HG02763 (cell line): ENCODE measurements at regions not wholly inside any gene's neighbourhood (a gene's known extent, or its start where the extent isn't known, plus 50 kb on each side); places are given as distances from the start of the nearest gene placed in this dataset.
"Not testable (repeated sequence)": the region's sequence is repeated elsewhere in the genome, so short reads cannot be mapped to it uniquely, and the experiment has no call there.

Experiments used
- ATAC-seq: cut with Tn5 transposase; IDR thresholded peaks from one replicate; pipeline ENCODE4 v1.9.1; 2021; ENCODE audit warnings: mild to moderate bottlenecking, moderate library complexity; ENCODE audit not compliant: unreplicated experiment

DNA sequence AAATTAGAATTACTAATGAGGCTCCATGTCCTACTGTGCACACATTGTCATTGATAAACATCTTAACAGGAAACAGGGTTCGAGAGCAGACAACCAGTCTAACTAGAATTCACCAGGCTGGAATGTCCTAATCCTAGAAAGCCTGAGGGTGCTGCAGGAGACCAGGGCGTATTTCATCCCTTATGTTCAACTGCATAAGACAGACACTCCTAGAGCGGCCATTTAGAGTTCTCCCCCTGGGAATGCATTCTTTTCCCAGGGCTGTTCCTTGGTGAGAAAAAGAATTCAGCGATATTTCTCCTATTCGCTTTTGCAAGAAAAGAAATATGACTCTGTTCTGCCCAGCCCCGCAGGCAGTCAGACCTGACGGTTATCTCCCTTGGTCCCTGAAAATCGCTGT, 486.0 kb downstream of the REEP3 start:
- no peak for ATAC-seq

DNA sequence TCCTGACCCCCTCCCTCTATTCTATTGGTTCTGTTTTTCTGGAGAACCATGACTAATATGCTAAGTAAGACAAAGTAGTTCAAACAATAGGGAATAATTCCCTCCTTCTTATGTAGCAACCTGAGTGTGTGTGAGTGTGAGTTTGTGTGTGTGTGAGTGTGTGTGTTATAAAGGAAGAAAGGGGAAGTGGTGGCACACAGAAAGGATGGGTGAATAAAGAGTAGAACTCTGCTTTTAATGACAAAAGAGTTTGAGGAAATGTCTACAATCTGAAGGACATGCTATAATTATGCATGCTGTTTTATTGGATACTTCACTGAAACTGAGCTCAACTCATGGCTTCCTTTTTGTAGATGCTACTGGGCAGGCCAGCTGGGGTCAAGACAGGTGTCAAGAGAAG, 489.5 kb downstream of the REEP3 start:
- ATAC-seq = no peak

DNA sequence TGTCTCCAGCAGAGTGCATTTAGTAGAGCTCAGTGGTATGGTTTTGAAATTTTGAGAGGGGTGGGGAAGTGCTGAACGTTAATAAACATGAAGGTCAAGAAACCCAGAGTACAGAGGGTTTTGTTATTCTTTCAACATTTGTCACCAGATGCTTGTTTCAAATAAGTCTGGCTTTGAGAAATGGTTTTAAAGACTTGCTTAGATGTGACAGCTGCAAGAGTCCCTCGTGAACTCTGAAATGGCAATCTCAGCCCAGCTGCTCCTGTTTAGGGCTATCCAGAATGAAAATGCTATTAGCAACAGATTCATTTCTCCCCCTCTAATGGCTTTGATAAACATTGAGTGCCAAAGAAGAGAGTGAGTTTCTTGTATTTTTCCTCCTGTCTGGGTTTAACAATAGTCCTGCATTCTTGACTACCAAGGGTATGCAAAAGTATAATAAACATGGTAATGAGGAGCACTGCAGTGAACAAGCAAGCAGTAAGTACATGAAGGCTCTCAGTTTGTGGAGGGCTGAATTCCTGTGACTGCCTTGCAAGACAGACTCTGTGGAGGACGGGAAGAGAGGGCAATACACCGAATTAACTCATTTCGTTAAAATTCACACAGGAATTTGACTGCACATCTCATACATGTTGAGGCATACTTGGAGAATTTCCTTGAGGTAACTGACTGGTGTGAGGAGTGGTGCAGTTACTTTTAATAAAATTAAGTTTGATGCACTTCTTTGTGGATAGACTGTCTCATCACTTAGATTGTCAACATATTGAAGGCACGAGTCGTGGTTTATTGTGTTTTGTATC, 490.9 kb downstream of the REEP3 start:
- ATAC-seq = no peak

DNA sequence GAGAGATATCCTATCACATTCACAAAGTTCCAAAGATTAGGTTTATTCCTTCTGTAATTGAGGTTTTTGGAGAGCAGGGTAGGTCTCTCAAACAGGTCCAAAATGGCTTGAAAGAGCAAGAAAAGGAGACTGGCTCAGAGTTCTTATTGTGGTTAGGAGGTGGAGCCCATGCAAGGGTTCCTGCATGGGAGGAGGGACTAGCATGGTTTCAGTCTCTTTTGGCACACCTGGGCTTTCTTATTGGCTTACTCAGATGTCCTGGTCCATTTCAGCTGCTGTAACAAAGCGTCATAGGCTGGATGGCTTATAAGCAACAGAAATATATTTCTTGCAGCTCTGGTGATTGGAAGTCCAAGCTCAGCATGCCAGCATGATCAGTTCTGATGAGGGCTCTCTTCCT, 493.1 kb downstream of the REEP3 start:
- no peak for ATAC-seq

DNA sequence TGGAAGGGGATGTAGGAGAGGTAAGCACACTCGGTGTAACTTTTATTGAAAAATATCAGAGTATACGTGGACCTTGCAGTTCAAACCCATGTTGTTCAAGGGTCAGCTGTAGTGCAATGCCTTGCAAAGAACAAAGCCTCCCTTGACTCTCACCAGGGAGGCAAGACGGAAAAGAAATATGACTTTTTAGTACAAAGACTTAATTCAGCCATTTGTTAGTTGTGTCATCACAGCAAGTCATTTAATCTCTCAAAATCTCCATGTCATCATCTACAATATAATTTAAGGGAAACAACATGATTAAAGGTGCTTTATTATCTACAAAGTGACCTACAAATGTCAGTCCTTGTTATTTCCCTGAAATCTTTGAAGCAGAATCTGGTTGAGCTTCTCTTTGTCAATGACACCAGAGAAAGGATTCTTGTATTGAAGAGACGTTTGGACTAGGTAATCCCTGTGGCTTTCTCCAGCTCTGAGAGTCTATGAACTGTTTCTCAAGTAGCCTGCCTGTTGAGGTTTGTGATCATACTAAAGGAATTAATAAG, 502.8 kb downstream of the REEP3 start:
- ATAC-seq = no peak

DNA sequence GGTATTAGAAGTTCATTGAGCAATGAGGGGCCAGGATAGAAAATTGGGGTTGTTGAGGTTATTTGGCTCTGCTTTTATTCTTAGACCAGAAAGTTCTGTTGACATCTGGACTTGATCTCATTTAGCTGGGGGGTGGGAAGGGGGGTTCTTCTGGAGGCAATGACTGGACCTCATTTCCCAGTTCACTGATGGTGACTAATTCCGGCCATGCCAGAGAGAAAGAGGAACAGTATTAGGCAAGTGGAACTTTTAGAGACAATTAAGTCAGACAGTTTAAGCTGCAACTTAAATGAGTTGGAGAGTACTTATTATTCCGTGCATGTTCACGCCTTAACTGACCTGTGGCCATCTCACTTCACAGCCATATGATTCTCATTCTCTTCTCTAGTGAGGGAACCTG, 512.5 kb downstream of the REEP3 start:
- ATAC-seq = no peak

DNA sequence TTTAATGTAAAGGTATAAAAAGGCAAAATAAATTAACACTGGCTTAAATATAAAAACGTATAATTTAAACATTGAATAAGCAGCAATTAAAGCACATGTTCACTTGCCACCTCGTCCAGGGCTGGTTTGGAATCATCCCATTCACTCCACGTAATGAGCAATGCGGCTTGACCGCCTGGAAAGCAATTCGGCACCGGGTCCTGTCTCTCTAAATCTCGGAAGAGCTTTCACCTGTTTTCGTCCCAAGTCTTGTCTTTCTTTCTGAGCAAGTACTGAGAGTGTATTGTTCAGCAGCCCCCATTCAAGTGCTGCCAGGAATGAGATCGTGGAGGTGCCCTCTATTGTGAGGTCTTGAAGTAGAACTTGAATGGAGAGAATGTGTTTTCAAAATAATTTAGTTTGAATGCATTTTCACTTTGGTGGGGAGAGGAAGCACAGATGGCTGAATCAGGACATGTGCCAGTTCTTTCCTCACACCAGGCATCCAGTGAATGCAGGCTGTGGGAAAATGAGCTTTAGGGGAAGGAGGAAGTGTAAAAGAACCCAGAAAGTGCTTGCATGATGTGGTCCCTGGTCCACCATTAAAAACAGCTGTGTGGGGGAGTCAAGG, 515.2 kb downstream of the REEP3 start:
- no peak for ATAC-seq

DNA sequence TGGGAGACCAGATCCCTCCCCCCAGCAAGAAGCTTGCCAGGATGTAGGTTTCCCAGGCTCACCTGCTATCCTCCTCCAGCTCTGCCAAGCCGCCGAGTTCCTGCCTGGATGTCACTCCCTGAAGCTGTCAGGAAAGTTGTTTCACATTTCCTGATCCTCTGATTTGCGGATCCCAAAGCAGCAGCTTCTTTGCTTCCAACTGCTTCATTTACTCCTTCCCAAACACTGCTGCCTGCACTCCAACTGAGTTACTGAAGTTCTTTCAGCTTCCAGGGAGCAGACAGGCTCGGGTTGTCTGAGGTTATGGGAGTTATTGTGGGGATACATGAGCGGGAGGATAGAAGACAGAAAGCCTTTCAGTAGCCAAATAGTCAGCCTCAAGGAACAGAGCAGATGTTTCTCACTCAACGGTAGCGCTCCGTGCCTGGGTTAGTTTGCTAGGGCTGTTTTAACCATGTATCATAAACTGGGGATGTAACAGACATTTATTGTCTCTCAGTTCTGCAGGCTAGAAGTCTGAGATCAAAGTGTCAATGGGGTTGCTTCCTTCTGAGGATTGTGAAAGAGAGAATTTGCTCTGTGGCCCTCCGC, 516.0 kb downstream of the REEP3 start:
- no peak for ATAC-seq

DNA sequence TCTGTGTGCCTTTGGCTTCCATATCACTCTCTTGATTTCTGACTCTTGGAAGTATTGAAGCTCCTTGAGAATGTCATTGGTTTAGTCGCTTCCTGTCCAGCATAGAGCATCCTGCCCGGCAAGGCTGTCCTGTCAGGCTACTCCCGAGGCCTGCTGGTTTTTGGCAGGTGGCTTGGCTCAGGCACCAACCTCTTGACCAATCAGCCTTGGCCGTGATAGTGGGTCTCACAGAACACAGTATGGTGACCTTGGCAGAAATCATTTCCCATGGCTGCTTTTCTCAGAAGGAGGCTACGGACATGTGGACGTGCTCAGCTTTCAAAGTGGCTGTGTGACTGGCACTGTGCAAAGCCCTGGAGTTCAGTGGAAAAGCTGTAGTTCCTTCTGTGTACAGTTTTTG, 516.9 kb downstream of the REEP3 start:
- no peak for ATAC-seq

DNA sequence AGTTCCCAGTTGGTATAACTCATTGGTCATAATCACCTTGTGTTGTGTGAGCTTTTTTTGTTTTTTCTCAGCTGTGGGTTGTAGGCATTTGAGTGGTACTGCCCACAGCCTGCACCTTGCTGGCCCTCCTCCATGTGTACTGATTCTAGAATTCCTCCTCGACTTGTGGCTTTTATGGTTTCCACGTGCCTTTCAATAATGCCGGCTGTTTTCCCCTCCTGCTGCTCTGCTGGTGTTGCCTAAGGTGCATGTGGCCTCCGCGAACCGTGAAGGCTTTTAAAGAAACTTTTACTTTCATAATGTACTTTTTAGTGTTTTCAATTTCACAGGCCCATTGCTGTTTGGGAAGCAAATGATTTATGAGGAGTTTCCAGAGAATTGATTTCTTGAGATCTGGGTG, 518.0 kb downstream of the REEP3 start:
- ATAC-seq = no peak

DNA sequence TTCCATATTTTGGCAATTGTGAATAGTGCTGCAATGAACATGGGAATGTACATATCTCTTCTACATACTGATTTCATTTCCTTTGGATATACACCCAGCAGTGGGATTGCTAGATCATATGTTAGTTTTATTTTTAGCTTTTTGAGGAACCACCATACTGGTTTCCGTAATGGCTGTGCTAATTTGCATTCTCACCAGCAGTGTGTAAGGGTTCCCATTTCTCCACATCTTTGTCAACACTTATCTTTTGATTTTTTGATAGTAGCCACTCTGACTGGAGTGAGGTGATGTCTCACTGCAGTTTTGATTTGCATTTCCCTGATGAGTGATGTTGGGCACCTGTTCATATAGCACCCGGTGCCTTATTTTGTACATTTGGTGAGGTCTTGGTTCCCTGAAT, 519.6 kb downstream of the REEP3 start:
- ATAC-seq = peak; percentile 11

DNA sequence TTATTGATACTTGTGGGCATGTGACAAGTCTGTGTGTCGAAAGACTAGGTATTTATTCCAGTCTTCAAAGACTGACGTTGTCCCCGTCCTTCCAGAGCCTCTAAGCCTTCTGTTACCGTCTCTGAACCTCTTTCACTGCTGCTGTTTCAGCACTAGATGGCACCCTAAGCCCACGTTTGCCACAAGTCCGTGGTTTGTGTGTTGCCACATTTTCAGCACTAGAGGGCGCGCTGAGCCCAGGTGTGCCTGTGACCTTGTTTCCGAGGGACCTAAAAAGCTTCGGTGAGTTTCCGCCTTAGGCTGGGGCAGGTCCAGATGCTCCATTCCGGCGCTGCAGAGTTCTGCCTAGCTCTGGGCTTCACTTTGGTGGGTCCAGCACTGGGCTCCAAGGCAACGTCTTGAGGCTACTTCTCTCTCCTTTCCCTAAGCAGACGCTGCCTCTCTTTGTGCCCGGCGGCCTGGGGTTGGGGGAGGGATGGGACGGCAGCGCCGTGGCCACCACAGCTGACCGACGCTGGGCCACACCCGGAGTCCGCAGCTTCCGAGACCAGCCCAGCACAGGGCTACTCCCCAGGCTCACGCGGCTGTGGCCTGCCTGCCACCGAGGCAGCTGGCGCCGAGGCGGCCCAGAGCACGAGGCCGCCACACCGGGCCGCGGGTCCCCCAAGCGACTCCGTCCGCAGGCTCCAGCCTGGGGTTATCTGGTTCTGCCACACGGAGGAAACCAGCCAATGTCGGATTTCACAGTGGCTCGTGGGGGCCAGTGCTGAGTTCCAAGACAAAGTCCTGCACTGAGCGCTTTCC, 520.2 kb downstream of the REEP3 start:
- ATAC-seq = peak; percentile 93

DNA sequence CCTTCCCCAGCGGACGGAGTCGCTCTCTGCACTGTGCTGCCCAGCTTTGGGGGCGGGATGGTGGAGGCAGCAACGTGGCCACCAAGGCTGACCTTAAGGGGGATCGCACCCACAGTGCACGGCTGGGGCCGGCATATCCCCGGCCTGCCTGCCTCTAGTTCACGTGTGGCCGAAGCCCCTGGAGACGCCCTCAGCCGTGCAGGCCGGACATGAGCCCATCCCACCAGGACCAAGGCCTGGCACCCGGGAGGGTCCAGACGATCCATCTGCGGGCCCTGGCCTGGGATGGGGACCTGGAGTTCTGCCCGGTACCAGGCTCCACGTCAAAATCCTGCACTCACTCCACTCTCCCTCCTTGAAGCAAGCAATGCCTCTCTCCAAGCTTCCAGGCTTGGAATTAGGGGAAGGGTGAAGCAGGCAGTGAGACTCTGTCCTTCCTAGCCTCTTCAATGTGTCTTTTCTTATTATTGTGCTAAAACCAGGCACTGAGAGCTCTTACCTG, 520.8 kb downstream of the REEP3 start:
- no peak for ATAC-seq

DNA sequence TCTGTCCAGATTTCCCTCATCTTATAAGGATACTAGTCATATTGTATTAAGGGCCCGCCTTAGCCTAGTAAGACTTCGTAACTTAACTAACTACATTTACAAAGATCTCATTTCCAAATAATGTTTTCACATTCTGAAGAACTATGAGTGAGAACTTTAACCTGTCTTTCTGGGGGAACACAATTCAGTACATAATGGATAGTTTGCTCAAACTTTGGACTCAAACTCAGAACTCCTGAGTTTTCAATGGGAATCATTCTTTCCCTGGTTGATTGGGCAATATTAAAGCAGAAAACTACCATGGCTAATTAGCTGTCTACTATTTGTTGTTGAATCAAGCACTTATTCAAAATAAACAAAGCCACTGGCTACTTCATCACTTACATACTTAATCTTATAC, 522.9 kb downstream of the REEP3 start:
- ATAC-seq = no peak

DNA sequence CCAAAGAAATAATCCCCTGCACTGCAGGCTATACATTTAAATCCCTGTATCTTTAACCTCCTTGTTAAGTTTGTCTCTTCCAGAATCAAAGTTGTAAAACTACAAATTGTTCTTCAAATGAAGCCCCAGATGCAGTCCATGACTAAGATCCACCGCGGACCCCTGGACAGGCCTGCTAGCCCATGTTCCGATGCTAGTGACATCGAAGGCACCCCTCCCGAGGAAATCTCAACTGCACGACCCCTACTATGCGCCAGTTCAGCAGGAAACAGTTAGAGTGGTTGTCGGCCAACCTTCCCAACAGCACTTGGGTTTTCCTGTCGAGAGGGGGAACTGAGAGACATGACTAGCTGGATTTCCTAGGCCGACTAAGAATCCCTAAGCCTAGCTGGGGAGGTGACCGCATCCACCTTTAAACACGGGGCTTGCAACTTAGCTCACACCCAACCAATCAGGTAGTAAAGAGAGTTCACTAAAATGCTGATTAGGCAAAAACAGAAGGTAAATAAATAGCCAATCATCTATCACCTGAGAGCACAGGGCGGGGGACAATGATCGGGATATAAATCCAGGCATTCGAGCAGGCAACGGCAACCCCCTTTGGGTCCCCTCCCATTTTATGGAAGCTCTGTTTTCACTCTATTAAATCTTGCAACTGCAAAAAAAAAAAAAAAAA, 523.9 kb downstream of the REEP3 start:
- not testable (repeated sequence) for ATAC-seq

DNA sequence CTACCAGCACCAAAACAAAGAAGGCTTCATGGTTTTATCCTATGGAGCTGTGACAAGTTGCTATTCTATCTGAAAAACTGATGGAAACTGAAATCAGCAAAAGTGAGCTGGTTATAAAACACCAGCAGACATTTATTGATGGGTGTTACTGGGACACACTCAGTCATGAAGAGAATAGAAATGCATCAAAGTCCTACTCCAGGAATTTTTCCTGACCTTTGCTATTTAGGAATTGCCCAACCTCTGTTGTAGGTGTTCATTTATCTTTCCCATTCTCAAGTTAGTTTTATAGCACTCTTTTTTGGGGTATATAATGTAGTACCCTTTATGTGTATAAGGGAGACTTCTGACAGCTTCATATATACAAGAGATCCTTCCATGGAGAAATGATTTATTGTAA, 533.2 kb downstream of the REEP3 start:
- no peak for ATAC-seq

DNA sequence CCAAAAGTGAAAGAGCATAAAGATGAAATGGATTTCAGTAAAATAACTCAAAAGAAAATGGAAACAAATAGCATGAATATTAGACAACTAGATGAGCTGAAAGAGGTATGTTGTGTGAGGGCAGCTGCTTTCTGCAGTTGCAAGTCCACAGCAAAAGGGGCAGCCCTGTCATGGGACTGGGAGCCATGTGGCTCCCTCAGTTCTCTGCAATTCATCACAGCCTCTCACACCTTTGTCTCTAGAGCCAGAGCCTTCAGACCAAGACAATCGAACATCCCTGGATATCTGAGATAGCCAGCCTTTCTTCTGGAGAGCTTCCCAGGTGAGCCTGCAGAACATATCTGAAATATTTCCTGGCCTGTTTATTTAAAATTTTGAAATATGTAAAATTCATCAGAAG, 538.7 kb downstream of the REEP3 start:
- no peak for ATAC-seq

DNA sequence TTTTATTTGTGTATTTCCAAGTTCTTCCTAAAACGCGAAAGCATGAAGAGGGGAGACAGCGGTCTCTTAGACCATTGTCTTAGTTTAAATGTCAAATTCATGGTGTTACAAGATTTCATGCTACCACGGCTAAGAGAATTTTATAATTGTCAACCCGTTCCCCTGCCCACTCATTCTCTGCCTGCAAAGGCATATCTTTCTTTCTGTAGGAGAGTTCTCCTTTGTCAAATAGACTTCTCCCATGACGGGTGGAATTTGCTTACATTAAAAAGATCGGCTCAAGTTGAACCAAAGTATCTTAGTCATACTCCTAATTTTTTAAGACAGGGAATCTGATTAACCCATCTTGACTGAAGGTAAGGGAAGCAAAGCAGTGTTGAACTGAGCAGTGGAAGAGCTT, 539.2 kb downstream of the REEP3 start:
- no peak for ATAC-seq

DNA sequence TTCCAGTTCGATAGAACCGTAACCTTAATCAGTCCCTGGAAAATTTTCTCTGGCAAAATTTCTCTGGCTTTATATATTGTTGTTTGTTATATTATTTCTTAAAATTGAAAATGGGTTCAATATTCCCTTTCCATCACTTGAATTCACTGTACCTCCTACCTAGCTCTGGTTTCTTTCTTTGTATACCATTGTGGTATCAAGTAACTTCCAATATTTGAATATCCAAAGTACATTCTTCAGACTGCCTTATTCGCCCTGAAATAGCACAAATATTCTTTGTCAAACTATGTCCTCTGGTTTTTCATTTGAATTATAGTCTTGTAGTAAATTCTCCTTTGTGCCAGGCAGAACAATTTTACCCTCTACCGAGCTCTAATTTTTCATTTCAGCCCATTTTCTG, 541.6 kb downstream of the REEP3 start:
- no peak for ATAC-seq

DNA sequence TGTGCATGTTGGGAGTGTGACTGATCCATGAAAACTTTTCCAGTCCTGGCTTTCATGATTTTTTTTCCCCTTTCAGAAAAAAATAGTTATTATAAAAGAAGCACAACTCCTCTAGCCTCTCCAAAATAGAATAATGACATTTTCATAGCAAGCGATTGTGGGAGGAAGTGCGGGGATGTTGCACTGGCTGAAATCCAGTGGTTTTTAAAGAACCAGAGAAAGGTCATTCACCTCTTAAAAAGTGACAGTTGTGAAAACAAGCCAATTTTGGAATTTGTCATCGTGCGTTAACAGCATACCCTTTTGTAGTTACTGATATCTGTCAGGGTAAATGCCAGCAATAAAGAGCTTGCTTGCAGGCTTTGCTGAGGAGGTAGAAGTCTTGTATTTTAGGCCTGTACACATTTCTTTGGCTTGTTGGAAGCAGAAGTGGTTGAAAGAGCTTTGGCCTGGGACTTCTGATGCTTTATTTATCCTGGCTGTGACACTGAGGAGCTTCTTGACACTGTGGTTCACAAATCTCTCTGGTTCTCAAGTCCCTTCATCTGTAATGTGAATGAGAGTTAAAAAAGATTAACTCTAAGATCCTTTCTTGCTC, 545.9 kb downstream of the REEP3 start:
- no peak for ATAC-seq
